ENCODE measurements at regions not wholly inside any gene's neighbourhood (a gene's known extent, or its start where the extent isn't known, plus 50 kb on each side); places are given as distances from the start of the nearest gene placed in this dataset.

DNA sequence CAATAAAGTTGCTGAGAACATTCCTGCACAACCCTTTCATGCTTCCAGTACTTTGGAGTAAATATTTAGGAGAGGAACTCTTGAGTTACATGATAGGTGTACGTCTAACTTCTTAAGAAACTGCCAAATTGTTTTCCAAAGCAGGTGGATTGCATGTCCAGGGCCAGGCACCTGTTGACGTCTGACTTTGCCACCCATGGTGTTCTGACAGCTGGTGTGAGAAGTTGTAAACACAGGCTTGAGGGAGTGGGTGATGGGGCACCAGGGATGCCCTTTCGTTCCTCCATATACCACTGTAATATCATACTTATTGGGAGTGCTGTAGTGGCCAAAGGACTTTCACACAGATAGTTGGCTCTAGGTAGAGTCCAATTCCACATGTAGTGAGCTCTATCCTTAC lies 352.1 kb downstream of the GADD45G start:
- TF ChIP-seq CTCF (conservative IDR thresholded peaks at IDR 0.05; ENCODE audit: low read length) (no peak), EZH2phosphoT487 (IDR thresholded peaks at IDR 0.05; ENCODE audit: borderline replicate concordance, low read depth, low read length) (no peak)

Data from OCI-LY7 (cell line).